GM21529 (cell line): ENCODE measurements at regions not wholly inside any gene's neighbourhood (a gene's known extent, or its start where the extent isn't known, plus 50 kb on each side); places are given as distances from the start of the nearest gene placed in this dataset.
"Not testable (repeated sequence)": the region's sequence is repeated elsewhere in the genome, so short reads cannot be mapped to it uniquely, and the experiment has no call there.

Experiments used
- ATAC-seq: cut with Tn5 transposase; IDR thresholded peaks from one replicate; pipeline ENCODE4 v1.9.1; 2021; ENCODE audit not compliant: unreplicated experiment

GRCh38 chr13:21228738-21229137, 52.3 kb downstream of the MRPL57 start:
- ATAC-seq, result no peak

GRCh38 chr13:21229241-21230024, 53.0 kb downstream of the MRPL57 start:
- ATAC-seq, result no peak

GRCh38 chr13:21230516-21230915, 54.1 kb downstream of the MRPL57 start:
- no peak for ATAC-seq

- no peak for ATAC-seq
These were observed 55.0 kb downstream of the MRPL57 start for GRCh38 chr13:21231426-21231940.

GRCh38 chr13:21232196-21232595, 55.7 kb downstream of the MRPL57 start:
- ATAC-seq, result no peak

GRCh38 chr13:21232599-21232998, 56.1 kb downstream of the MRPL57 start:
- no peak for ATAC-seq

GRCh38 chr13:21233086-21233485, 56.6 kb downstream of the MRPL57 start:
- no peak for ATAC-seq

- no peak for ATAC-seq
These were observed 58.1 kb downstream of the MRPL57 start for GRCh38 chr13:21234526-21234925.

- no peak for ATAC-seq
These were observed 58.7 kb downstream of the MRPL57 start for GRCh38 chr13:21235174-21235573.

GRCh38 chr13:21237081-21237480, 60.6 kb downstream of the MRPL57 start:
- no peak for ATAC-seq

- no peak for ATAC-seq
These were observed 61.8 kb downstream of the MRPL57 start for GRCh38 chr13:21238267-21238666.

GRCh38 chr13:21240586-21240985, 64.1 kb downstream of the MRPL57 start:
- ATAC-seq, result no peak

GRCh38 chr13:21242236-21242635, 65.8 kb downstream of the MRPL57 start:
- ATAC-seq, result no peak

- ATAC-seq, result no peak
These were observed 66.8 kb downstream of the MRPL57 start for GRCh38 chr13:21243045-21243897.

- not testable (repeated sequence) for ATAC-seq
These were observed 67.4 kb downstream of the MRPL57 start for GRCh38 chr13:21243898-21244184.

GRCh38 chr13:21246761-21247452, 70.4 kb downstream of the MRPL57 start:
- no peak for ATAC-seq

GRCh38 chr13:21256351-21256761, 79.9 kb downstream of the MRPL57 start:
- no peak for ATAC-seq

GRCh38 chr13:21256891-21257290, 80.4 kb downstream of the MRPL57 start:
- ATAC-seq, result no peak

GRCh38 chr13:21259571-21260455, 83.4 kb downstream of the MRPL57 start:
- ATAC-seq, result no peak

- ATAC-seq, result not testable (repeated sequence)
These were observed 84.3 kb downstream of the MRPL57 start for GRCh38 chr13:21260561-21261290.
